GM12878 (cell line): ENCODE measurements at regions not wholly inside any gene's neighbourhood (a gene's known extent, or its start where the extent isn't known, plus 50 kb on each side); places are given as distances from the start of the nearest gene placed in this dataset.

Experiments used
- ATF2 ChIP-seq: IDR thresholded peaks from 2 replicates; pipeline ENCODE4 v1.6.1; 2012; ENCODE audit warnings: low read length, inconsistent platforms
- CHD4 ChIP-seq: fragments of 200-600 bp; sonication (generic); IDR thresholded peaks from 2 replicates; pipeline ENCODE4 v1.6.1; 2016; ENCODE audit warnings: mild to moderate bottlenecking
- CTCF ChIP-seq, 3 experiments: IDR thresholded peaks in 2 of 3; conservative IDR thresholded peaks in 1 of 3; 2 replicates each; pipeline ENCODE4 v1.5.1; 2011; ENCODE audit warnings: low read depth in 3 of 3, low read length in 3 of 3, mild to moderate bottlenecking in 3 of 3, control low read depth in 2 of 3, moderate library complexity in 2 of 3, inconsistent platforms in 1 of 3, mixed read lengths in 1 of 3; ENCODE audit not compliant: control insufficient read depth in 2 of 3, insufficient read depth in 1 of 3; ENCODE audit errors: extremely low read depth in 1 of 3
- EP300 ChIP-seq, 2 experiments: fragments of 150-350 bp in 1 of 2; IDR thresholded peaks; 2 replicates each; pipeline ENCODE4 v1.6.1; 2011 to 2012; ENCODE audit warnings: low read depth in 2 of 2, low read length in 2 of 2, borderline replicate concordance in 1 of 2, improper control_type of control experiment in 1 of 2, inconsistent platforms in 1 of 2; ENCODE audit not compliant: control insufficient read depth in 1 of 2
- EZH2 ChIP-seq: IDR thresholded peaks from 2 replicates; pipeline ENCODE4 v1.6.1; 2012; ENCODE audit warnings: low read depth, mild to moderate bottlenecking, control low read depth, inconsistent platforms, low read length, borderline replicate concordance; ENCODE audit not compliant: control insufficient read depth
- MYC ChIP-seq: IDR thresholded peaks from 2 replicates; pipeline ENCODE4 v1.6.1; 2011; ENCODE audit warnings: mild to moderate bottlenecking, low read length, moderate library complexity, inconsistent platforms; ENCODE audit not compliant: insufficient read depth, insufficient replicate concordance, insufficient read length, severe bottlenecking
- NBN ChIP-seq: fragments of 450-650 bp; IDR thresholded peaks from 2 replicates; pipeline ENCODE4 v1.6.1; 2016
- NR2F1 ChIP-seq: fragments of 450-650 bp; conservative IDR thresholded peaks from 2 replicates; pipeline ENCODE4 v1.6.1; 2017; ENCODE audit warnings: mild to moderate bottlenecking
- POLR2A ChIP-seq: IDR thresholded peaks from 2 replicates; pipeline ENCODE4 v1.6.1; 2011; ENCODE audit warnings: low read depth, mild to moderate bottlenecking, low read length
- POLR2AphosphoS5 ChIP-seq: IDR thresholded peaks from 2 replicates; pipeline ENCODE4 v1.6.1; 2011; ENCODE audit warnings: mild to moderate bottlenecking, low read length, inconsistent platforms
- TCF12 ChIP-seq: IDR thresholded peaks from 2 replicates; pipeline ENCODE4 v1.6.1; 2011; ENCODE audit warnings: low read depth, mild to moderate bottlenecking, low read length
- USF1 ChIP-seq: IDR thresholded peaks from 2 replicates; pipeline ENCODE4 v1.6.1; 2011; ENCODE audit warnings: borderline replicate concordance, low read depth, mild to moderate bottlenecking, moderate library complexity, mixed read lengths, low read length; ENCODE audit not compliant: insufficient read depth; ENCODE audit errors: extremely low read length
- ZBTB4 ChIP-seq: fragments of 450-650 bp; formaldehyde crosslinking; IDR thresholded peaks from 2 replicates; pipeline ENCODE4 v1.4.0; 2022; ENCODE audit warnings: mild to moderate bottlenecking, moderate library complexity

- TF ChIP-seq ZBTB4: no peak
- no peak for TF ChIP-seq CTCF (IDR thresholded peaks at IDR 0.05 in 2 of 3, conservative IDR thresholded peaks at IDR 0.05 in 1 of 3; ENCODE audit: control insufficient read depth in 2 of 3, extremely low read depth in 1 of 3, insufficient read depth in 1 of 3, low read depth in 3 of 3, low read length in 3 of 3)
- TF ChIP-seq EP300 (IDR thresholded peaks at IDR 0.05; ENCODE audit: borderline replicate concordance in 1 of 2, control insufficient read depth in 1 of 2, low read depth in 2 of 2, low read length in 2 of 2): no peak
- TF ChIP-seq EZH2: no peak
- no peak for TF ChIP-seq ATF2
- TF ChIP-seq NBN: no peak
- no peak for TF ChIP-seq NR2F1
- TF ChIP-seq MYC: no peak
- TF ChIP-seq POLR2AphosphoS5: no peak
- no peak for TF ChIP-seq POLR2A
- TF ChIP-seq CHD4: no peak
- no peak for TF ChIP-seq USF1
- TF ChIP-seq TCF12: no peak
These were observed 233.9 kb upstream of the EDA2R start for GRCh38 chrX:66872771-66873170.
